ENCODE measurements at regions not wholly inside any gene's neighbourhood (a gene's known extent, or its start where the extent isn't known, plus 50 kb on each side); places are given as distances from the start of the nearest gene placed in this dataset.

GRCh38 chr1:163842571-163842970 lies 520.8 kb downstream of the NUF2 start:
- Histone ChIP-seq H4K20me1 (ENCODE audit: insufficient read depth) (no peaks in the 10 kb centered on the region), H3K36me3 (ENCODE audit: insufficient read depth, low read length) (no peaks in the 10 kb centered on the region), H3K27me3 (ENCODE audit: insufficient read depth, low read depth, low read length) (no peaks in the 10 kb centered on the region), H2AFZ (ENCODE audit: low read depth, low read length) (no peak overlapping the region), H3K9me3 (ENCODE audit: low read length) (no peaks in the 10 kb centered on the region), H3K4me2 (ENCODE audit: low read length) (no peak overlapping the region), H3K27ac (ENCODE audit: low read length) (no peak overlapping the region), H3K4me3 (ENCODE audit: low read length) (no peak overlapping the region), H3K9me2 (ENCODE audit: insufficient read depth, low read length) (no peaks in the 10 kb centered on the region), H3K79me2 (replicated peaks; ENCODE audit: insufficient read depth, low read length) (no peaks in the 10 kb centered on the region), H3K9ac (ENCODE audit: low read length) (no peak overlapping the region), H3F3A (ENCODE audit: insufficient read depth, low read length, poor library complexity, severe bottlenecking) (no peaks in the 10 kb centered on the region)
- TF ChIP-seq REST (IDR thresholded peaks at IDR 0.05; ENCODE audit: borderline replicate concordance), result no peak
- TF ChIP-seq CTCF (IDR thresholded peaks at IDR 0.05; ENCODE audit: poor library complexity, severe bottlenecking), result no peak
- TF ChIP-seq EZH2 (IDR thresholded peaks at IDR 0.05; ENCODE audit: borderline replicate concordance, insufficient read depth, low read length, poor library complexity, severe bottlenecking), result no peak
- TF ChIP-seq TAF1 (IDR thresholded peaks at IDR 0.05; ENCODE audit: low read depth), result no peak
- no peak for TF ChIP-seq MXI1 (conservative IDR thresholded peaks at IDR 0.05; ENCODE audit: poor library complexity, severe bottlenecking)
- TF ChIP-seq RAD21 (conservative IDR thresholded peaks at IDR 0.05), result no peak
- TF ChIP-seq POLR2AphosphoS5 (IDR thresholded peaks at IDR 0.05), result no peak

- H3K4me2 ChIP-seq (ENCODE audit: low read length), result no peak overlapping the region
- H2AFZ ChIP-seq (ENCODE audit: low read depth, low read length), result no peak overlapping the region
- no peak overlapping the region for H3K27ac ChIP-seq (ENCODE audit: low read length)
These were observed 522.7 kb downstream of the NUF2 start for GRCh38 chr1:163844459-163844858.

More at GRCh38 chr1:163844459-163844858, 522.7 kb downstream of the NUF2 start:
- Histone ChIP-seq H4K20me1 (ENCODE audit: insufficient read depth) (no peaks in the 10 kb centered on the region), H3F3A (ENCODE audit: insufficient read depth, low read length, poor library complexity, severe bottlenecking) (no peaks in the 10 kb centered on the region), H3K4me3 (ENCODE audit: low read length) (no peak overlapping the region), H3K36me3 (ENCODE audit: insufficient read depth, low read length) (no peaks in the 10 kb centered on the region), H3K27me3 (ENCODE audit: insufficient read depth, low read depth, low read length) (no peaks in the 10 kb centered on the region), H3K9me2 (ENCODE audit: insufficient read depth, low read length) (no peaks in the 10 kb centered on the region), H3K9ac (ENCODE audit: low read length) (no peak overlapping the region), H3K79me2 (replicated peaks; ENCODE audit: insufficient read depth, low read length) (no peaks in the 10 kb centered on the region), H3K9me3 (ENCODE audit: low read length) (no peaks in the 10 kb centered on the region)
- no peak for TF ChIP-seq EP300 (conservative IDR thresholded peaks at IDR 0.05; ENCODE audit: poor library complexity, severe bottlenecking)
- TF ChIP-seq EZH2 (IDR thresholded peaks at IDR 0.05; ENCODE audit: borderline replicate concordance, insufficient read depth, low read length, poor library complexity, severe bottlenecking), result no peak
- TF ChIP-seq RAD21 (conservative IDR thresholded peaks at IDR 0.05), result no peak
- TF ChIP-seq REST (IDR thresholded peaks at IDR 0.05; ENCODE audit: borderline replicate concordance), result no peak
- TF ChIP-seq CTCF (IDR thresholded peaks at IDR 0.05; ENCODE audit: poor library complexity, severe bottlenecking), result no peak
- TF ChIP-seq MXI1 (conservative IDR thresholded peaks at IDR 0.05; ENCODE audit: poor library complexity, severe bottlenecking), result no peak
- TF ChIP-seq TAF1 (IDR thresholded peaks at IDR 0.05; ENCODE audit: low read depth), result no peak
- no peak for TF ChIP-seq POLR2AphosphoS5 (IDR thresholded peaks at IDR 0.05)
- TF ChIP-seq SMC3 (conservative IDR thresholded peaks at IDR 0.05; ENCODE audit: poor library complexity), result no peak

Measured in neural cell (in vitro differentiated cells).